Fibroblast of pulmonary artery (primary cell): ENCODE measurements at regions not wholly inside any gene's neighbourhood (a gene's known extent, or its start where the extent isn't known, plus 50 kb on each side); places are given as distances from the start of the nearest gene placed in this dataset.

Experiments used
- DNase-seq: peaks from one replicate; pipeline ENCODE4 v3.0.0-alpha.2; 2010; ENCODE audit warnings: low read depth
- H3K4me3 ChIP-seq: replicated peaks from 2 replicates; pipeline ENCODE4 v1.5.1; 2011; ENCODE audit warnings: low read depth, mild to moderate bottlenecking, control low read depth, low read length, moderate library complexity
- TF ChIP-seq, protein P1 (sequence below): IDR thresholded peaks from 2 replicates; pipeline ENCODE4 v1.5.1; 2011; ENCODE audit warnings: mild to moderate bottlenecking, control low read depth, low read length, inconsistent platforms; ENCODE audit errors: missing control alignments

DNA sequence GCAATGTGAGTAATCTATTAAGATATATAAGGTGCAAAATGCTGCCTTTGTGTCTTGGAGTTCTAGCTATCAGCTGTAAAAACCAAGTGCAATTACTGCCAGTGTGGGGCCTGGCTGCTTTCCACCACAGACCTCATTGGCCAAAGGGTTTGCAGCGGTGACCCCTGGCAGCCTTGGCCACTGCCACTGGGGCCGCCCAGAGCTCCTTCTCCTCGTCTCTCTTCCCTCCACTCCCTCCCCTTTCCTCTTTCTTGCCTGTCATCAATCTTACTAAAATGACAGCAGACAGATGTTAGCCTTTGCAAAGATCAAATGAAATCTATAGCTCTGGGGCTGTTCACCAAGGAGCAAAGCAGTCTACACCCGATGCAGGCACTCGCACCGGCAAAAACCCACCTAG, 986.3 kb downstream of the BCL11A start:
- no peak for DNase-seq
- H3K4me3 ChIP-seq, result no peak overlapping the region
- TF ChIP-seq, protein P1, sequence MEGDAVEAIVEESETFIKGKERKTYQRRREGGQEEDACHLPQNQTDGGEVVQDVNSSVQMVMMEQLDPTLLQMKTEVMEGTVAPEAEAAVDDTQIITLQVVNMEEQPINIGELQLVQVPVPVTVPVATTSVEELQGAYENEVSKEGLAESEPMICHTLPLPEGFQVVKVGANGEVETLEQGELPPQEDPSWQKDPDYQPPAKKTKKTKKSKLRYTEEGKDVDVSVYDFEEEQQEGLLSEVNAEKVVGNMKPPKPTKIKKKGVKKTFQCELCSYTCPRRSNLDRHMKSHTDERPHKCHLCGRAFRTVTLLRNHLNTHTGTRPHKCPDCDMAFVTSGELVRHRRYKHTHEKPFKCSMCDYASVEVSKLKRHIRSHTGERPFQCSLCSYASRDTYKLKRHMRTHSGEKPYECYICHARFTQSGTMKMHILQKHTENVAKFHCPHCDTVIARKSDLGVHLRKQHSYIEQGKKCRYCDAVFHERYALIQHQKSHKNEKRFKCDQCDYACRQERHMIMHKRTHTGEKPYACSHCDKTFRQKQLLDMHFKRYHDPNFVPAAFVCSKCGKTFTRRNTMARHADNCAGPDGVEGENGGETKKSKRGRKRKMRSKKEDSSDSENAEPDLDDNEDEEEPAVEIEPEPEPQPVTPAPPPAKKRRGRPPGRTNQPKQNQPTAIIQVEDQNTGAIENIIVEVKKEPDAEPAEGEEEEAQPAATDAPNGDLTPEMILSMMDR, result no peak

DNA sequence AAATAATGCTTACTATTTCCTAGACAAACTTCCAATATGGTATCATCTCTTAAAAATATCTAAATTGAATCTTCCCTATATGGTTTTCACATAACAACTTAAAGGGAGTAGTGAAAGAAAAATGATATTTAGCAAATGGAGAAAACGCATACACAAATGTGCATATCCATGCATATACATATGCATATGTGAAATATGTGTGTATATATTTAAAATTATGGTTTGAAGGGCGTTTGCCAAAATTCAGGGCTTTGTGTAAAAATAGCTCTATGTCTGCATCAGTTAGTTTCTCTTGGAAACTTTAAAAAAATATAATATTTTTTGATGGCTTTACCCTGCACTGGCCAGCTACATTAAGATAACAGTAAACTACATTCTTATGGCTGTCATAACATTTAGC, 986.7 kb downstream of the BCL11A start:
- DNase-seq, result no peak
- TF ChIP-seq, protein P1, result no peak
- no peak overlapping the region for H3K4me3 ChIP-seq

DNA sequence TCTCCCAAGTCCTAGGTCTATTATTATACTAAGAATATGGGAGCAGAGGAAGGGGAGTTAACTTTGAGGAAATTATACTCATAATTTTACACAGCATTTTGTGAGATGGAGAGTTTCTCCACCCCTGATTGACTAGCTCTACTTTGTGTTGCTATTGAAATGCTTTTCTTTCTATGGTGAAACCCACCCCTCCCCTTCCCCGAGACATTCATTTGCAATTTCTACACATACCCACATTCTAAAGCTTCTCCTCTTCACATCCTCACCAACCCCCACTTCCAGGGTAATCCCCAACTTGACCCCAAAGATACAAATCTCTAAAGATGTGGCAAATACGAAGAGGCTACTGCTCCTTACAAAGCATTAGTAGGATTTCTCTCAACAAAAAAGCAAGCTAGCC, 992.2 kb downstream of the BCL11A start:
- no peak for DNase-seq
- H3K4me3 ChIP-seq, result no peak overlapping the region
- TF ChIP-seq, protein P1, result no peak

DNA sequence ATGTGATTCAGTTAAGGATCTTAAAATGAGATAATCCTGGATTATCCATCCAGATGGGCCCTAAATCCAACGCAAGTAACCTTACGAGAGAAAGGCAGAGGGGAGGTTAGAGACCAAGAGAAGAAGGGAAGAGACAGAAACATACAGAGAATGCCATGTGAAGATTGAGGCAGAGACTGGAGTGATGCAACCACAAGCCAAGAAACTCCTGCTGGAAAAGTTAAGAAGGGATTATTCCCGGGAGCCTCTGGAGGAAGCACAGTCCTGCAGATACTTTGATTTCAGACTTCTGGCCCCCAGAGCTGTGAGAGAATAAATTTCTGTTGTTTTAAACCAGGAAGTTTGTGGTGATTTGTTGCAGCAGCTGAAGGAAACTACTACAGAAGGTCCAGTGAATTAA, 992.7 kb downstream of the BCL11A start:
- DNase-seq, result no peak
- TF ChIP-seq, protein P1, result no peak
- H3K4me3 ChIP-seq, result no peak overlapping the region

DNA sequence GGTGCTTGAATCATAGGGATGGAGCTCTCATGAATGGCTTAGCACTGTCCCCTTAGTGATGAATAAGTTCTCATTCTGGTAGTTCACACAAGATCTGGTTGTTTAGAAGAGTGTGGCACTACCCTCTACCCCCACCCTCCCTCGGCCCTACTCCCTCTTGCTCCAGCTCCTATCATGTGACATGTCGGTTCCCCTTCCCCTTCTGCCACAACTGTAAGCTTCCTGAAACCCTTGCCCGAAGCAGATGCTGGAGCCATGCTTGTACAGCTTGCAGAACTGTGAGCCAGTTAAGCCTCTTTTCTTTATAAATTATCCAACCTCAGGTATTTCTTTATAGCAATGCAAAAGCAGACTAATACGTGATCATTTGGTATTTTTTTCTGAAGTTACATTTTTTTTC, 1012.6 kb downstream of the BCL11A start:
- no peak for DNase-seq
- no peak overlapping the region for H3K4me3 ChIP-seq
- TF ChIP-seq, protein P1, result no peak

DNA sequence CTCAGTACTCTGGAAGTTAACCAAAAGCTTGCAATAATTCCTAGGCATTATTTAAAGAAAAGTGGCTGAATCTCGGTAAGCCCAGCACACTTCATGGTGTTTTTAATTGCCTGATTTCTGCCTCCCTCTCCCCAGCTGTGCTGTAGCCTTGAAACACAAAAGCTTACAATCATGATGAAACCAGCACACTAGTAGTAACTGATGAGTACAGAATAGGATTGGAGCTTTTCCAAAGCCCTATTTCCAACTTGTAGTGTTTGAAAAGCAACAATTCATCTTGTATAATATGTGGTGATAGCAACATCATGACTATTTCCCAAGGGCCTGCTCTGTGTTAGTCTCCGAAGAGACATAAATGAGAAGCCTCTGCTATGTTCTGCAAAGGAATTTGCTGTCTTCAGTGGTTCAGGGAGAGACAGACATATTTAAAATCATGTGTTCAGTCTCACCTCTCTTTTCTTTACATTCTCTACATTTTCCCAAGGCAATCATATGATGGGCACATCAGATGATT, 1015.0 kb downstream of the BCL11A start:
- H3K4me3 ChIP-seq, result no peak overlapping the region
- no peak for DNase-seq
- TF ChIP-seq, protein P1, result no peak

DNA sequence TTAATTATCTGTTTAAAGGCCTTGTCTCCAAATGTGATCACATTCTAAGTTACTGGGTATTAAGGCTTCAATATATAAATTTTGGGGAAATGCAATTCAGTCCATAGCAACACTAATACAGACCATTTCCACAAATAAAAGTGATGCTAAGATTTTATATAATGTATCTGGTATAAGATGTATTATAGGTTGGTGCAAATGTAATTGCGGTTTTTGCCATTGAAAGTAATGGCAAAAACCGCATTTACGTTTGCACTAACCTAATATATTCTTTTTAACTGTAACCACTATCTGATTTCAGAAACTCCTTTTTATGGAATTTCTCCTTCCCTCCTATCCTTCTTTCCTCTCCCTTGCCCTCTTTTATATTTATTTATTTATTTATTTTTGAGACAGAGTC, 1020.6 kb downstream of the BCL11A start:
- TF ChIP-seq, protein P1, result no peak
- H3K4me3 ChIP-seq, result no peak overlapping the region
- DNase-seq, result no peak
